SK-N-SH treated with all-trans-retinoic acid at 6 μM for 48 hours (cell line): ENCODE measurements at regions not wholly inside any gene's neighbourhood (a gene's known extent, or its start where the extent isn't known, plus 50 kb on each side); places are given as distances from the start of the nearest gene placed in this dataset.
A peak's percentile ranks its signal among the peaks of the same experiment; 100 is the strongest.

Experiments
- CREB5 ChIP-seq: fragments of 250-450 bp; sonication (Bioruptor Pico); IDR thresholded peaks from 2 replicates; pipeline ENCODE4 v1.5.1; 2020; ENCODE audit warnings: low read depth, mild to moderate bottlenecking, moderate library complexity
- CSDC2 ChIP-seq: fragments of 250-450 bp; sonication (Bioruptor Pico); IDR thresholded peaks from 2 replicates; pipeline ENCODE4 v1.5.0; 2020; ENCODE audit warnings: mild to moderate bottlenecking, moderate library complexity
- ESRRG ChIP-seq: fragments of 250-450 bp; sonication (Bioruptor Pico); IDR thresholded peaks from 2 replicates; pipeline ENCODE4 v1.6.1; 2021; ENCODE audit warnings: mild to moderate bottlenecking
- ISL1 ChIP-seq: fragments of 250-450 bp; sonication (Bioruptor Pico); IDR thresholded peaks from 2 replicates; pipeline ENCODE4 v2.1.2; 2022; ENCODE audit warnings: mild to moderate bottlenecking, moderate library complexity
- OSR1 ChIP-seq: fragments of 250-450 bp; sonication (Bioruptor Pico); IDR thresholded peaks from 2 replicates; pipeline ENCODE4 v1.8.0; 2022; ENCODE audit warnings: moderate library complexity, mild to moderate bottlenecking, inconsistent platforms
- PPARA ChIP-seq: fragments of 250-450 bp; sonication (Bioruptor Pico); IDR thresholded peaks from 2 replicates; pipeline ENCODE4 v1.5.0; 2020; ENCODE audit warnings: mild to moderate bottlenecking, borderline replicate concordance
- TOX ChIP-seq: fragments of 250-450 bp; sonication (Bioruptor Pico); IDR thresholded peaks from 2 replicates; pipeline ENCODE4 v1.8.0; 2021; ENCODE audit warnings: mild to moderate bottlenecking, moderate library complexity, borderline replicate concordance
- ZNF70 ChIP-seq: fragments of 450-650 bp; formaldehyde crosslinking; IDR thresholded peaks from 2 replicates; pipeline ENCODE4 v1.5.0; 2020; ENCODE audit warnings: mild to moderate bottlenecking, moderate library complexity
- TF ChIP-seq, protein P1 (sequence below): fragments of 250-450 bp; sonication (Bioruptor Pico); IDR thresholded peaks from 2 replicates; pipeline ENCODE4 v1.8.0; 2020; ENCODE audit warnings: mild to moderate bottlenecking, moderate library complexity, borderline replicate concordance

DNA sequence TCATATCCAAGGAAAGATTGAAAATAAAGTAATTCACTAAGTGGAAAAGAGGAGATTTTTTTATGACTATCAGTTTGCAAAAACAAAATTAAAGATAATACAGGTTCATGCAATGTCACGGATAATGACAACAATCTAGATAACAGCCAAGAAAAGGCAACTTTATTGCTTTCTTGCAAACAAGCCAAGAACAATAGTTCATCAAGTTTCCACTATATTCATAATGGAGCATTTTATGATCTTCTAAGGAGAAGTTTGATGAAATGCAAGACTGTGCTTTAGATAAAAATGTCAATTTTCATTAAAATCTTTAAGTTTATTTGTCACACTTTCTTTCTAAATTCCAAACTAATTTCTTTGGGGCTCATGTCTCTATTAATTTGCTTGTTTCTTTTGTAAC, 53.9 kb upstream of the NRP1 start:
- no peak for TF ChIP-seq PPARA (CRISPR knock-in tag)
- TF ChIP-seq ESRRG (CRISPR knock-in tag) = no peak
- TF ChIP-seq OSR1 (CRISPR knock-in tag) = no peak
- TF ChIP-seq TOX = no peak
- no peak for TF ChIP-seq CREB5 (CRISPR knock-in tag)
- no peak for TF ChIP-seq ZNF70 (CRISPR knock-in tag)
- TF ChIP-seq, protein P1, sequence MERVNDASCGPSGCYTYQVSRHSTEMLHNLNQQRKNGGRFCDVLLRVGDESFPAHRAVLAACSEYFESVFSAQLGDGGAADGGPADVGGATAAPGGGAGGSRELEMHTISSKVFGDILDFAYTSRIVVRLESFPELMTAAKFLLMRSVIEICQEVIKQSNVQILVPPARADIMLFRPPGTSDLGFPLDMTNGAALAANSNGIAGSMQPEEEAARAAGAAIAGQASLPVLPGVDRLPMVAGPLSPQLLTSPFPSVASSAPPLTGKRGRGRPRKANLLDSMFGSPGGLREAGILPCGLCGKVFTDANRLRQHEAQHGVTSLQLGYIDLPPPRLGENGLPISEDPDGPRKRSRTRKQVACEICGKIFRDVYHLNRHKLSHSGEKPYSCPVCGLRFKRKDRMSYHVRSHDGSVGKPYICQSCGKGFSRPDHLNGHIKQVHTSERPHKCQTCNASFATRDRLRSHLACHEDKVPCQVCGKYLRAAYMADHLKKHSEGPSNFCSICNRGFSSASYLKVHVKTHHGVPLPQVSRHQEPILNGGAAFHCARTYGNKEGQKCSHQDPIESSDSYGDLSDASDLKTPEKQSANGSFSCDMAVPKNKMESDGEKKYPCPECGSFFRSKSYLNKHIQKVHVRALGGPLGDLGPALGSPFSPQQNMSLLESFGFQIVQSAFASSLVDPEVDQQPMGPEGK (CRISPR knock-in tag) = no peak
- TF ChIP-seq CSDC2 = no peak
- peak; percentile 93 for TF ChIP-seq ISL1
